B cell (primary cell): ENCODE measurements at regions not wholly inside any gene's neighbourhood (a gene's known extent, or its start where the extent isn't known, plus 50 kb on each side); places are given as distances from the start of the nearest gene placed in this dataset.

Experiments used
- ATAC-seq: fragments of 200-7000 bp; cut with Tn5 transposase; one replicate; pipeline ENCODE4 v1.10.0; 2021; ENCODE audit warnings: low read depth, mild to moderate bottlenecking, moderate number of reproducible peaks, moderate library complexity
- CTCF ChIA-PET: fragments of 350-600 bp; sonication (Branson Sonifier 250); formaldehyde crosslinking; loops from one replicate; lab custom pipeline; 2021; ENCODE audit warnings: antibody characterized with exemption, inconsistent platforms; lab: Charles Lee
- POLR2A ChIA-PET: fragments of 350-600 bp; sonication (Branson Sonifier 250); formaldehyde crosslinking; loops from one replicate; lab custom pipeline; 2021; ENCODE audit warnings: antibody characterized with exemption; lab: Charles Lee
- DNase-seq: peaks from one replicate; pipeline ENCODE4 v3.0.0; 2013
- H2AFZ ChIP-seq: 2 replicates; pipeline ENCODE4 v1.6.1; 2012; ENCODE audit warnings: mild to moderate bottlenecking, low read depth, low read length; ENCODE audit not compliant: insufficient read depth, poor library complexity, severe bottlenecking
- H3K27ac ChIP-seq, 2 donors: 1 replicate in 1 of 2; 2 replicates in 1 of 2; pipeline ENCODE4 v1.5.1; 2012 to 2013; ENCODE audit warnings: low read length in 2 of 2, mild to moderate bottlenecking in 2 of 2, moderate library complexity in 1 of 2
- H3K27me3 ChIP-seq, 4 experiments: fragments of 200-600 bp in 1 of 4; sonication (generic) in 1 of 4; replicated peaks in 1 of 4; 1 replicate in 2 of 4; 2 replicates in 2 of 4; pipeline versions ENCODE4 v1.6.1 to v1.7.0; 2013 to 2016; ENCODE audit warnings: low read length in 3 of 4, mild to moderate bottlenecking in 2 of 4, mixed read lengths in 1 of 4, moderate library complexity in 1 of 4; ENCODE audit not compliant: insufficient read depth in 4 of 4, control insufficient read depth in 3 of 4; ENCODE audit errors: control extremely low read depth in 1 of 4
- H3K36me3 ChIP-seq, 2 experiments: replicated peaks in 1 of 2; 1 replicate in 1 of 2; 2 replicates in 1 of 2; pipeline versions ENCODE4 v1.6.1 to v1.7.1; 2013; ENCODE audit warnings: low read length in 1 of 2; ENCODE audit not compliant: insufficient read depth in 2 of 2, control insufficient read depth in 1 of 2; ENCODE audit errors: control extremely low read depth in 1 of 2, extremely low read depth in 1 of 2
- H3K4me1 ChIP-seq, 2 donors: fragments of 200-600 bp in 1 of 2; sonication (generic) in 1 of 2; 1 replicate in 1 of 2; 2 replicates in 1 of 2; pipeline versions ENCODE4 v1.5.1 to v1.6.1; 2013 to 2017; ENCODE audit warnings: low read length in 2 of 2; ENCODE audit not compliant: control insufficient read depth in 2 of 2, insufficient read depth in 2 of 2
- H3K4me2 ChIP-seq: replicated peaks from 2 replicates; pipeline ENCODE3; 2012; ENCODE audit warnings: mild to moderate bottlenecking, low read depth, low read length; ENCODE audit not compliant: poor library complexity, severe bottlenecking
- H3K4me3 ChIP-seq, 5 experiments: fragments of 200-600 bp in 1 of 5; sonication (generic) in 1 of 5; 1 replicate in 3 of 5; 2 replicates in 2 of 5; pipeline versions ENCODE4 v1.5.1 to v1.7.0; 2011 to 2016; ENCODE audit warnings: low read length in 4 of 5, mild to moderate bottlenecking in 4 of 5, low read depth in 2 of 5, control low read depth in 1 of 5, moderate library complexity in 1 of 5; ENCODE audit not compliant: insufficient read depth in 1 of 5; ENCODE audit errors: control extremely low read depth in 1 of 5, extremely low read depth in 1 of 5
- H3K79me2 ChIP-seq: fragments of 200-600 bp; sonication (generic); one replicate; pipeline ENCODE4 v1.6.0; 2016; ENCODE audit warnings: low read length; ENCODE audit not compliant: control insufficient read depth, insufficient read depth
- H3K9ac ChIP-seq: fragments of 200-600 bp; sonication (generic); 2 replicates; pipeline ENCODE4 v1.6.1; 2017; ENCODE audit warnings: mild to moderate bottlenecking, low read length, moderate library complexity
- H3K9me3 ChIP-seq, 3 donors: one replicate each; pipeline versions ENCODE4 v1.6.1 to v1.7.1; 2013; ENCODE audit warnings: low read length in 2 of 3; ENCODE audit not compliant: control insufficient read depth in 2 of 3, insufficient read depth in 1 of 3; ENCODE audit errors: control extremely low read depth in 1 of 3
- H4K20me1 ChIP-seq: 2 replicates; pipeline ENCODE4 v1.6.0; 2012; ENCODE audit warnings: mild to moderate bottlenecking, low read length; ENCODE audit not compliant: insufficient read depth, control insufficient read depth, poor library complexity, severe bottlenecking
- H3K27ac Mint-ChIP-seq: one replicate; pipeline ENCODE4 v1.8.0; 2021; ENCODE audit warnings: mixed read lengths
- H3K27me3 Mint-ChIP-seq: one replicate; pipeline ENCODE4 v1.8.0; 2021; ENCODE audit warnings: mixed read lengths
- H3K4me1 Mint-ChIP-seq: one replicate; pipeline ENCODE4 v1.8.0; 2021; ENCODE audit warnings: mixed read lengths
- H3K4me3 Mint-ChIP-seq: one replicate; pipeline ENCODE4 v1.8.0; 2021; ENCODE audit warnings: mixed read lengths
- H3K9me3 Mint-ChIP-seq: one replicate; pipeline ENCODE4 v1.8.0; 2022; ENCODE audit warnings: mixed read lengths; ENCODE audit not compliant: insufficient read depth
- CTCF ChIP-seq: fragments of 200-600 bp; IDR thresholded peaks from one replicate; pipeline ENCODE4 v1.8.0; 2022; ENCODE audit warnings: antibody characterized with exemption, mild to moderate bottlenecking
- EZH2 ChIP-seq: IDR thresholded peaks from 2 replicates; pipeline ENCODE4 v1.6.1; 2012; ENCODE audit warnings: borderline replicate concordance, low read depth, mild to moderate bottlenecking, moderate library complexity, low read length; ENCODE audit not compliant: insufficient read depth, poor library complexity, severe bottlenecking
- WGBS: methylation state at CpG from one replicate; pipeline ENCODE4 v1.1.5; 2013; ENCODE audit warnings: missing lambda C conversion rate; ENCODE audit not compliant: insufficient coverage; 5-methylcytosine and 5-hydroxymethylcytosine counted together
- intact Hi-C: fragments of 100-400 bp; cut with micrococcal nuclease; formaldehyde crosslinking; loops from one replicate; pipeline ENCODE4 v1.10.0; 2022

- no peak overlapping the region for H3K4me3 Mint-ChIP-seq
- CTCF ChIA-PET = no interaction called here
- intact Hi-C loops = no loop called here
- Histone ChIP-seq H3K36me3 (no peaks in the 10 kb centered on the region), H3K9ac (no peak overlapping the region), H3K27ac (no peak overlapping the region), H3K4me1 (peaks cover 0 to 3% of the 10 kb centered on the region in 2 donors), H3K4me2 (no peak overlapping the region), H4K20me1 (no peaks in the 10 kb centered on the region), H3K9me3 (peaks cover 0 to 6% (median 0%) of the 10 kb centered on the region in 3 donors), H3K79me2 (no peaks in the 10 kb centered on the region), H2AFZ (no peak overlapping the region), H3K4me3 (no peak overlapping the region), H3K27me3 (no peaks in the 10 kb centered on the region)
- TF ChIP-seq EZH2 (no peak), CTCF (no peak)
- H3K4me1 Mint-ChIP-seq = peaks cover 6% of the 10 kb centered on the region
- DNase-seq (no peak), ATAC-seq (no peak)
- no peaks in the 10 kb centered on the region for H3K27me3 Mint-ChIP-seq
- H3K27ac Mint-ChIP-seq = no peak overlapping the region
- H3K9me3 Mint-ChIP-seq = peaks cover 2% of the 10 kb centered on the region
- POLR2A ChIA-PET = no interaction called here
Observed at GRCh38 chr4:123299212-123299691, 97.3 kb upstream of the SPRY1 start.

DNA sequence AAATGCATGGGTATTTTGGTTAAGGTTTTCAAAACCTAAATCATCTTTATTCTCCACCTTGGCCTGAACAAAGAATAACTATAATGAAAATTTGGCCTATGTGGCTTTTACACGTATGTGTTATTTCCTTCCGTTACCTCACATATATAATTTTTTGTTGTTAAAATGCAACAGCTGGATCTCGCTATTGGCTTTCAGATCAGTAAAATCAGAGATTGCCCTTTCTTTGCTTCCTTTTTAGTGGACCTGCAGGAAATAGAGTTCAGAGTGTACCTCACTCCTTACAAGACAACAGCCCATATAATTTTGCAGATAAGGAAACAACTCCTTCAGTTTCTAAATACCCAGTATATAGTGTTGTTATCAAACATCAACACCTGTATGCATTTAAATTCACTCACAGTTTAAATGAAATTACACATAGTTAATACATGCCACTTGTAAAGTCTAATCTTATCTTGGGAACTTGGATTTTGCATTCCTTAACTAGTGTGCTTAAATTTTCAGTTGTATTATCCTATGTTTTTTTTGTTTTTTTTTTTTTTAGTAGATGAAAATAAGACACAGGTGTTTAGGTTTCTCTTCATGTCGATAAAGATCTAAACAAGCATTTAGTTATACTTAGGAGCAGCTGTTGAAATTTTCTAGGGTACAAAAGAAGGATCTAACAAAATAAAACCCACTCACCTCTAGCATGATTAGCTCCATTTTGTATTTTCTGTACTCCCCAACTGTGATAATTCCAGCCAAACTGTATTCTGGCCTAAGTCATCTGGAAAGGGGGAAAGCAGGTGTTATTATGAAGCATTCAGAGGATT is 96.2 kb upstream of the SPRY1 start:
- H3K4me3 Mint-ChIP-seq = no peak overlapping the region
- POLR2A ChIA-PET = no interaction called here
- ATAC-seq = no peak

More for the DNA sequence above, 96.2 kb upstream of the SPRY1 start:
- WGBS = no CpG with 5 or more reads among the region's 4 CpGs
- peaks cover 0 to 8% (median 0%) of the 10 kb centered on the region in 3 donors for H3K9me3 ChIP-seq
- no peaks in the 10 kb centered on the region for H3K27me3 Mint-ChIP-seq
- no peaks in the 10 kb centered on the region for H3K36me3 ChIP-seq
- CTCF ChIA-PET = no interaction called here
- H3K9me3 Mint-ChIP-seq = peaks cover 2% of the 10 kb centered on the region
- no peak overlapping the region for H2AFZ ChIP-seq
- H3K27ac ChIP-seq = no peak overlapping the region
- no peaks in the 10 kb centered on the region for H3K27me3 ChIP-seq
- H3K4me3 ChIP-seq = no peak overlapping the region
- peaks cover 6% of the 10 kb centered on the region for H3K4me1 Mint-ChIP-seq
- no peaks in the 10 kb centered on the region for H3K79me2 ChIP-seq
- DNase-seq = no peak
- TF ChIP-seq CTCF (no peak), EZH2 (no peak)
- H4K20me1 ChIP-seq = no peaks in the 10 kb centered on the region
- no peak overlapping the region for H3K27ac Mint-ChIP-seq
- H3K4me1 ChIP-seq = peaks cover 0 to 5% of the 10 kb centered on the region in 2 donors
- intact Hi-C loops = no loop called here
- H3K4me2 ChIP-seq = no peak overlapping the region
- H3K9ac ChIP-seq = no peak overlapping the region
